NCI-H510A (cell line): ENCODE measurements at regions not wholly inside any gene's neighbourhood (a gene's known extent, or its start where the extent isn't known, plus 50 kb on each side); places are given as distances from the start of the nearest gene placed in this dataset.
"Not testable (repeated sequence)": the region's sequence is repeated elsewhere in the genome, so short reads cannot be mapped to it uniquely, and the experiment has no call there.

Experiments
- DNase-seq: peaks from one replicate; lab custom pipeline; 2025; lab: John Stamatoyannopoulos, UW

GRCh38 chr10:119996944-119997343 lies 104.4 kb downstream of the SEC23IP start:
- DNase-seq: no peak

- no peak for DNase-seq
These were observed 104.9 kb downstream of the SEC23IP start for GRCh38 chr10:119997429-119997828.

GRCh38 chr10:120002785-120003184 lies 110.3 kb downstream of the SEC23IP start:
- DNase-seq: no peak

- no peak for DNase-seq
These were observed 113.0 kb downstream of the SEC23IP start for GRCh38 chr10:120005207-120006201.

- no peak for DNase-seq
These were observed 114.7 kb downstream of the SEC23IP start for GRCh38 chr10:120007261-120007660.

- DNase-seq: peak; percentile 7
These were observed 119.0 kb downstream of the SEC23IP start for GRCh38 chr10:120011359-120012130.

GRCh38 chr10:120012131-120012400 lies 119.5 kb downstream of the SEC23IP start:
- DNase-seq: no peak

GRCh38 chr10:120012566-120012965 lies 120.0 kb downstream of the SEC23IP start:
- no peak for DNase-seq

- no peak for DNase-seq
These were observed 121.5 kb downstream of the SEC23IP start for GRCh38 chr10:120014031-120014430.

GRCh38 chr10:120015064-120015463 lies 122.5 kb downstream of the SEC23IP start:
- DNase-seq: no peak

- no peak for DNase-seq
These were observed 124.4 kb downstream of the SEC23IP start for GRCh38 chr10:120016906-120017305.

GRCh38 chr10:120017733-120018417 lies 125.3 kb downstream of the SEC23IP start:
- DNase-seq: no peak

- no peak for DNase-seq
These were observed 126.2 kb downstream of the SEC23IP start for GRCh38 chr10:120018695-120019094.

- no peak for DNase-seq
These were observed 127.0 kb downstream of the SEC23IP start for GRCh38 chr10:120019568-120019967.

- no peak for DNase-seq
These were observed 129.8 kb downstream of the SEC23IP start for GRCh38 chr10:120022357-120022756.

- no peak for DNase-seq
These were observed 141.7 kb downstream of the SEC23IP start for GRCh38 chr10:120034236-120034635.

- no peak for DNase-seq
These were observed 146.5 kb downstream of the SEC23IP start for GRCh38 chr10:120039046-120039445.

GRCh38 chr10:120039826-120040225 lies 147.3 kb downstream of the SEC23IP start:
- DNase-seq: no peak

GRCh38 chr10:120041807-120042559 lies 149.5 kb downstream of the SEC23IP start:
- no peak for DNase-seq

- no peak for DNase-seq
These were observed 150.2 kb downstream of the SEC23IP start for GRCh38 chr10:120042705-120043104.

- DNase-seq: not testable (repeated sequence)
These were observed 154.8 kb downstream of the SEC23IP start for GRCh38 chr10:120047373-120047772.

GRCh38 chr10:120047926-120048325 lies 155.4 kb downstream of the SEC23IP start:
- no peak for DNase-seq
